HL-60 (cell line): ENCODE measurements at regions not wholly inside any gene's neighbourhood (a gene's known extent, or its start where the extent isn't known, plus 50 kb on each side); places are given as distances from the start of the nearest gene placed in this dataset.
"Not testable (repeated sequence)": the region's sequence is repeated elsewhere in the genome, so short reads cannot be mapped to it uniquely, and the experiment has no call there.

Experiments used
- POLR2AphosphoS5 ChIP-seq: IDR thresholded peaks from 2 replicates; pipeline ENCODE4 v1.6.1; 2012; ENCODE audit warnings: low read depth
- TF ChIP-seq, protein P1 (sequence below): IDR thresholded peaks from 2 replicates; pipeline ENCODE4 v1.6.1; 2012; ENCODE audit warnings: low read depth; ENCODE audit not compliant: insufficient replicate concordance
- TF ChIP-seq, protein P2 (sequence below): IDR thresholded peaks from one replicate; pipeline ENCODE4 v1.5.1; 2011; ENCODE audit warnings: low read length, control low read depth, inconsistent platforms; ENCODE audit not compliant: insufficient read depth

DNA sequence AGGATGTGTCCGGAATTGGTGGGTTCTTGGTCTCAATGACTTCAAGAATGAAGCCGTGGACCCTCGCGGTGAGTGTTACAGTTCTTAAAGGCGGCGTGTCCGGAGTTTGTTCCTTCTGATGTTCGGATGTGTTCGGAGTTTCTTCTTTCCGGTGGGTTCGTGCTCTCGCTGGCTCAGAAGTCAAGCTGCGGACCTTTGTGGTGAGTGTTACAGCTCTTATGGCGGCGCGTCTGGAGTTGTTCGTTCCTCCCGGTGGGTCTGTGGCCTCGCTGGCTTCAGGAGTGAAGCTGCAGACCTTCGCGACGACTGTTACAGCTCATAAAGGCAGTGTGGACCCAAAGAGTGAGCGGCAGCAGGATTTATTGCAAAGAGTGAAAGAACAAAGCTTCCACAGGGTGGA lies 64.6 kb upstream of the CD28 start:
- TF ChIP-seq, protein P1, sequence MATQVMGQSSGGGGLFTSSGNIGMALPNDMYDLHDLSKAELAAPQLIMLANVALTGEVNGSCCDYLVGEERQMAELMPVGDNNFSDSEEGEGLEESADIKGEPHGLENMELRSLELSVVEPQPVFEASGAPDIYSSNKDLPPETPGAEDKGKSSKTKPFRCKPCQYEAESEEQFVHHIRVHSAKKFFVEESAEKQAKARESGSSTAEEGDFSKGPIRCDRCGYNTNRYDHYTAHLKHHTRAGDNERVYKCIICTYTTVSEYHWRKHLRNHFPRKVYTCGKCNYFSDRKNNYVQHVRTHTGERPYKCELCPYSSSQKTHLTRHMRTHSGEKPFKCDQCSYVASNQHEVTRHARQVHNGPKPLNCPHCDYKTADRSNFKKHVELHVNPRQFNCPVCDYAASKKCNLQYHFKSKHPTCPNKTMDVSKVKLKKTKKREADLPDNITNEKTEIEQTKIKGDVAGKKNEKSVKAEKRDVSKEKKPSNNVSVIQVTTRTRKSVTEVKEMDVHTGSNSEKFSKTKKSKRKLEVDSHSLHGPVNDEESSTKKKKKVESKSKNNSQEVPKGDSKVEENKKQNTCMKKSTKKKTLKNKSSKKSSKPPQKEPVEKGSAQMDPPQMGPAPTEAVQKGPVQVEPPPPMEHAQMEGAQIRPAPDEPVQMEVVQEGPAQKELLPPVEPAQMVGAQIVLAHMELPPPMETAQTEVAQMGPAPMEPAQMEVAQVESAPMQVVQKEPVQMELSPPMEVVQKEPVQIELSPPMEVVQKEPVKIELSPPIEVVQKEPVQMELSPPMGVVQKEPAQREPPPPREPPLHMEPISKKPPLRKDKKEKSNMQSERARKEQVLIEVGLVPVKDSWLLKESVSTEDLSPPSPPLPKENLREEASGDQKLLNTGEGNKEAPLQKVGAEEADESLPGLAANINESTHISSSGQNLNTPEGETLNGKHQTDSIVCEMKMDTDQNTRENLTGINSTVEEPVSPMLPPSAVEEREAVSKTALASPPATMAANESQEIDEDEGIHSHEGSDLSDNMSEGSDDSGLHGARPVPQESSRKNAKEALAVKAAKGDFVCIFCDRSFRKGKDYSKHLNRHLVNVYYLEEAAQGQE = not testable (repeated sequence)
- TF ChIP-seq, protein P2, sequence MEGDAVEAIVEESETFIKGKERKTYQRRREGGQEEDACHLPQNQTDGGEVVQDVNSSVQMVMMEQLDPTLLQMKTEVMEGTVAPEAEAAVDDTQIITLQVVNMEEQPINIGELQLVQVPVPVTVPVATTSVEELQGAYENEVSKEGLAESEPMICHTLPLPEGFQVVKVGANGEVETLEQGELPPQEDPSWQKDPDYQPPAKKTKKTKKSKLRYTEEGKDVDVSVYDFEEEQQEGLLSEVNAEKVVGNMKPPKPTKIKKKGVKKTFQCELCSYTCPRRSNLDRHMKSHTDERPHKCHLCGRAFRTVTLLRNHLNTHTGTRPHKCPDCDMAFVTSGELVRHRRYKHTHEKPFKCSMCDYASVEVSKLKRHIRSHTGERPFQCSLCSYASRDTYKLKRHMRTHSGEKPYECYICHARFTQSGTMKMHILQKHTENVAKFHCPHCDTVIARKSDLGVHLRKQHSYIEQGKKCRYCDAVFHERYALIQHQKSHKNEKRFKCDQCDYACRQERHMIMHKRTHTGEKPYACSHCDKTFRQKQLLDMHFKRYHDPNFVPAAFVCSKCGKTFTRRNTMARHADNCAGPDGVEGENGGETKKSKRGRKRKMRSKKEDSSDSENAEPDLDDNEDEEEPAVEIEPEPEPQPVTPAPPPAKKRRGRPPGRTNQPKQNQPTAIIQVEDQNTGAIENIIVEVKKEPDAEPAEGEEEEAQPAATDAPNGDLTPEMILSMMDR = not testable (repeated sequence)
- TF ChIP-seq POLR2AphosphoS5 = not testable (repeated sequence)
